Keratinocyte (primary cell): ENCODE measurements at regions not wholly inside any gene's neighbourhood (a gene's known extent, or its start where the extent isn't known, plus 50 kb on each side); places are given as distances from the start of the nearest gene placed in this dataset.

Experiments
- DNase-seq: peaks from one replicate; pipeline ENCODE4 v3.0.0-alpha.2; 2011; ENCODE audit warnings: low read depth, missing footprints, low spot score
- FAIRE-seq: peaks from 2 replicates; lab custom pipeline; 2011; peaks lifted over from hg19 to GRCh38; lab: Jason Lieb, UNC
- H2AFZ ChIP-seq: 2 replicates; pipeline ENCODE4 v1.6.0; 2012; ENCODE audit warnings: low read length, control low read depth, inconsistent platforms; ENCODE audit not compliant: control insufficient read depth
- H3K27ac ChIP-seq: 2 replicates; pipeline ENCODE4 v1.5.1; 2011; ENCODE audit warnings: low read length; ENCODE audit not compliant: control insufficient read depth, insufficient read depth
- H3K27me3 ChIP-seq: 3 replicates; pipeline ENCODE4 v1.6.0; 2011; ENCODE audit warnings: low read length; ENCODE audit not compliant: control insufficient read depth, insufficient read depth; ENCODE audit errors: extremely low read depth
- H3K36me3 ChIP-seq, 2 experiments: 2 replicates in 1 of 2; 3 replicates in 1 of 2; pipeline ENCODE4 v1.5.1; 2011; ENCODE audit warnings: low read length in 2 of 2, mild to moderate bottlenecking in 1 of 2; ENCODE audit not compliant: control insufficient read depth in 2 of 2, insufficient read depth in 2 of 2; ENCODE audit errors: extremely low read depth in 1 of 2
- H3K4me1 ChIP-seq: 3 replicates; pipeline ENCODE4 v1.5.1; 2011; ENCODE audit warnings: low read length; ENCODE audit not compliant: control insufficient read depth, insufficient read depth; ENCODE audit errors: extremely low read depth
- H3K4me2 ChIP-seq: 3 replicates; pipeline ENCODE4 v1.6.0; 2011; ENCODE audit warnings: low read depth, low read length; ENCODE audit not compliant: control insufficient read depth, insufficient read depth; ENCODE audit errors: extremely low read depth
- H3K4me3 ChIP-seq, 3 experiments: fragments of 200-600 bp in 1 of 3; sonication (generic) in 1 of 3; 2 replicates in 2 of 3; 3 replicates in 1 of 3; pipeline ENCODE4 v1.5.1; 2011 to 2016; ENCODE audit warnings: low read length in 3 of 3, mild to moderate bottlenecking in 3 of 3, control low read depth in 2 of 3, inconsistent platforms in 1 of 3, low read depth in 1 of 3, mixed read lengths in 1 of 3, mixed run types in 1 of 3, moderate library complexity in 1 of 3; ENCODE audit not compliant: control insufficient read depth in 2 of 3, insufficient read depth in 2 of 3; ENCODE audit errors: extremely low read depth in 1 of 3
- H3K79me2 ChIP-seq: 2 replicates; pipeline ENCODE4 v1.6.0; 2012; ENCODE audit warnings: low read length; ENCODE audit not compliant: control insufficient read depth, insufficient read depth
- H3K9ac ChIP-seq: 3 replicates; pipeline ENCODE4 v1.6.0; 2011; ENCODE audit warnings: low read length; ENCODE audit not compliant: control insufficient read depth, insufficient read depth; ENCODE audit errors: extremely low read depth
- H3K9me1 ChIP-seq: 3 replicates; pipeline ENCODE4 v1.6.0; 2011; ENCODE audit warnings: low read length; ENCODE audit not compliant: control insufficient read depth, insufficient read depth; ENCODE audit errors: extremely low read depth
- H3K9me3 ChIP-seq: 2 replicates; pipeline ENCODE4 v1.5.1; 2012; ENCODE audit warnings: low read depth, low read length; ENCODE audit not compliant: control insufficient read depth
- H4K20me1 ChIP-seq: 3 replicates; pipeline ENCODE4 v1.6.0; 2011; ENCODE audit warnings: low read length; ENCODE audit not compliant: control insufficient read depth, insufficient read depth; ENCODE audit errors: extremely low read depth
- CTCF ChIP-seq, 3 experiments: IDR thresholded peaks in 1 of 3; conservative IDR thresholded peaks in 1 of 3; optimal IDR thresholded peaks in 1 of 3; 2 replicates in 2 of 3; 3 replicates in 1 of 3; pipeline versions ENCODE3 to v1.5.1; 2011; ENCODE audit warnings: low read length in 3 of 3, mild to moderate bottlenecking in 3 of 3, moderate library complexity in 2 of 3, control low read depth in 1 of 3, inconsistent platforms in 1 of 3; ENCODE audit not compliant: insufficient read depth in 2 of 3; ENCODE audit errors: extremely low read depth in 1 of 3
- EZH2 ChIP-seq: IDR thresholded peaks from one replicate; pipeline ENCODE4 v1.6.1; 2012; ENCODE audit warnings: inconsistent platforms, mild to moderate bottlenecking, low read length, moderate library complexity
- dilution Hi-C: fragments of 300-500 bp; cut with MboI; formaldehyde crosslinking; loops from one replicate; pipeline ENCODE4 v1.7.0; 2020; ENCODE audit warnings: low sequenced_read_pairs; ENCODE audit not compliant: extremely low pct_ligation_motif_present

- Histone ChIP-seq H3K9me3 (no peaks in the 10 kb centered on the region), H3K4me1 (peaks cover 22% of the 10 kb centered on the region), H3K27ac (peak overlapping the region; percentile 10), H3K9ac (no peak overlapping the region), H3K9me1 (no peaks in the 10 kb centered on the region), H3K4me3 (no peak overlapping the region), H3K27me3 (no peaks in the 10 kb centered on the region), H3K4me2 (no peak overlapping the region), H4K20me1 (no peaks in the 10 kb centered on the region), H3K79me2 (no peaks in the 10 kb centered on the region), H2AFZ (no peak overlapping the region), H3K36me3 (no peaks in the 10 kb centered on the region)
- peak; percentile 79 for FAIRE-seq
- dilution Hi-C loops: no loop called here
- peak; percentile 42 for DNase-seq
- TF ChIP-seq EZH2 (no peak), CTCF (optimal IDR thresholded peaks at IDR 0.05 in 1 of 3, IDR thresholded peaks at IDR 0.05 in 1 of 3, conservative IDR thresholded peaks at IDR 0.05 in 1 of 3; ENCODE audit: extremely low read depth in 1 of 3, insufficient read depth in 2 of 3, low read length in 3 of 3) (no peak)
Observed at GRCh38 chr20:11112832-11113231, 439.0 kb upstream of the JAG1 start.

- Histone ChIP-seq H4K20me1 (no peaks in the 10 kb centered on the region), H3K9me3 (no peaks in the 10 kb centered on the region), H3K36me3 (no peaks in the 10 kb centered on the region), H3K9me1 (no peaks in the 10 kb centered on the region), H3K4me3 (no peak overlapping the region), H2AFZ (no peak overlapping the region), H3K79me2 (no peaks in the 10 kb centered on the region), H3K4me1 (peaks cover 35% of the 10 kb centered on the region), H3K27me3 (no peaks in the 10 kb centered on the region), H3K27ac (no peak overlapping the region), H3K4me2 (no peak overlapping the region), H3K9ac (no peak overlapping the region)
- dilution Hi-C loops: no loop called here
- FAIRE-seq (no peak), DNase-seq (no peak)
- TF ChIP-seq EZH2 (no peak), CTCF (optimal IDR thresholded peaks at IDR 0.05 in 1 of 3, IDR thresholded peaks at IDR 0.05 in 1 of 3, conservative IDR thresholded peaks at IDR 0.05 in 1 of 3; ENCODE audit: extremely low read depth in 1 of 3, insufficient read depth in 2 of 3, low read length in 3 of 3) (no peak)
Observed at GRCh38 chr20:11114382-11114781, 440.6 kb upstream of the JAG1 start.
